Brain microvascular endothelial cell (primary cell): ENCODE measurements at regions not wholly inside any gene's neighbourhood (a gene's known extent, or its start where the extent isn't known, plus 50 kb on each side); places are given as distances from the start of the nearest gene placed in this dataset.
"Not testable (repeated sequence)": the region's sequence is repeated elsewhere in the genome, so short reads cannot be mapped to it uniquely, and the experiment has no call there.

Source experiments
- DNase-seq: peaks from one replicate; pipeline ENCODE4 v3.0.0-alpha.2; 2020
- H3K27ac ChIP-seq: fragments of 250-450 bp; sonication (Bioruptor Pico); 2 replicates; pipeline ENCODE4 v1.5.1; 2020; ENCODE audit warnings: mild to moderate bottlenecking, moderate library complexity
- H3K27me3 ChIP-seq: fragments of 250-450 bp; sonication (Bioruptor Pico); replicated peaks from 2 replicates; pipeline ENCODE4 v1.5.1; 2020; ENCODE audit warnings: mild to moderate bottlenecking
- H3K36me3 ChIP-seq: fragments of 250-450 bp; sonication (Bioruptor Pico); replicated peaks from 2 replicates; pipeline ENCODE4 v1.5.1; 2020; ENCODE audit warnings: mild to moderate bottlenecking
- H3K4me3 ChIP-seq: 2 replicates; pipeline ENCODE4 v1.5.1; 2011; ENCODE audit warnings: low read depth, mild to moderate bottlenecking, control low read depth, low read length, moderate library complexity
- CTCF ChIP-seq: IDR thresholded peaks from 2 replicates; pipeline ENCODE4 v1.5.1; 2011; ENCODE audit warnings: low read depth, mild to moderate bottlenecking, moderate library complexity, low read length, control low read depth, inconsistent platforms; ENCODE audit errors: missing control alignments
- in situ Hi-C: cut with HindIII; loops from 2 replicates; pipeline ENCODE4 v1.10.0; 2017; ENCODE audit warnings: low sequenced_read_pairs, low pct_ligation_motif_present

GRCh38 chr3:118806423-118806822 is 228.2 kb downstream of the IGSF11 start:
- Histone ChIP-seq H3K27me3 (no peaks in the 10 kb centered on the region), H3K27ac (no peak overlapping the region), H3K4me3 (no peak overlapping the region), H3K36me3 (no peaks in the 10 kb centered on the region)
- no peak for DNase-seq
- TF ChIP-seq CTCF = no peak
- in situ Hi-C loops = no loop called here

GRCh38 chr3:118807349-118807748 is 227.3 kb downstream of the IGSF11 start:
- H3K4me3 ChIP-seq, H3K27ac ChIP-seq, in situ Hi-C loops, H3K36me3 ChIP-seq, DNase-seq, H3K27me3 ChIP-seq: not testable (repeated sequence)

GRCh38 chr3:118808723-118809122 is 225.9 kb downstream of the IGSF11 start:
- Histone ChIP-seq H3K27ac (no peak overlapping the region), H3K36me3 (no peaks in the 10 kb centered on the region), H3K27me3 (no peaks in the 10 kb centered on the region), H3K4me3 (no peak overlapping the region)
- DNase-seq = no peak
- in situ Hi-C loops = no loop called here
- no peak for TF ChIP-seq CTCF

GRCh38 chr3:118809696-118810498 is 224.7 kb downstream of the IGSF11 start:
- TF ChIP-seq CTCF = no peak
- H3K27me3 ChIP-seq = no peaks in the 10 kb centered on the region
- H3K36me3 ChIP-seq = no peaks in the 10 kb centered on the region
- H3K27ac ChIP-seq = no peak overlapping the region
- in situ Hi-C loops = no loop called here
- no peak for DNase-seq
- H3K4me3 ChIP-seq = no peak overlapping the region

- no peak for TF ChIP-seq CTCF
- Histone ChIP-seq H3K27me3 (no peaks in the 10 kb centered on the region), H3K27ac (no peak overlapping the region), H3K4me3 (no peak overlapping the region), H3K36me3 (no peaks in the 10 kb centered on the region)
- DNase-seq = no peak
- in situ Hi-C loops = no loop called here
These were observed 224.1 kb downstream of the IGSF11 start for GRCh38 chr3:118810499-118811035.

GRCh38 chr3:118811236-118811732 is 223.4 kb downstream of the IGSF11 start:
- TF ChIP-seq CTCF = no peak
- Histone ChIP-seq H3K36me3 (no peaks in the 10 kb centered on the region), H3K27ac (no peak overlapping the region), H3K4me3 (no peak overlapping the region), H3K27me3 (no peaks in the 10 kb centered on the region)
- no peak for DNase-seq
- in situ Hi-C loops = no loop called here
